ENCODE measurements at regions not wholly inside any gene's neighbourhood (a gene's known extent, or its start where the extent isn't known, plus 50 kb on each side); places are given as distances from the start of the nearest gene placed in this dataset.

DNA sequence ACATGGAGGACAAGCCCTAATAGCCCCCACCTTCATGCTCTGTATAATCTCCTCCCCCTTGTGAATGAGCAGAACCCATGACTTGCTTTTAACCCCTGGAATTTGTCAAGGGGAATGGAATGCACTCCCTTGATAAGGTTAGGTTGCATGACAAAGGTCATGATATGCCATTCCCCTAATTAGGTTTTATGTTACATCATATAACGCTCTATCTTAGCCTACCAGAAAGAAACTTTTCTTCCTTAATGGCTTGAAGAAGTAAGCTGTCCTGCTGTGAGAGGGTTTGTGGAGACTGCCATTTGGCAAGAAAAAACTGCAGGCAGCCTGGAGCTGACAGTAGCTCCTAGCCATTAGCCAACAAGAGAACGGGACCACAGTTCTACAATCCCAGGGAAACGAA lies 399.8 kb upstream of the MAD2L1 start:
- TF ChIP-seq, protein P1, sequence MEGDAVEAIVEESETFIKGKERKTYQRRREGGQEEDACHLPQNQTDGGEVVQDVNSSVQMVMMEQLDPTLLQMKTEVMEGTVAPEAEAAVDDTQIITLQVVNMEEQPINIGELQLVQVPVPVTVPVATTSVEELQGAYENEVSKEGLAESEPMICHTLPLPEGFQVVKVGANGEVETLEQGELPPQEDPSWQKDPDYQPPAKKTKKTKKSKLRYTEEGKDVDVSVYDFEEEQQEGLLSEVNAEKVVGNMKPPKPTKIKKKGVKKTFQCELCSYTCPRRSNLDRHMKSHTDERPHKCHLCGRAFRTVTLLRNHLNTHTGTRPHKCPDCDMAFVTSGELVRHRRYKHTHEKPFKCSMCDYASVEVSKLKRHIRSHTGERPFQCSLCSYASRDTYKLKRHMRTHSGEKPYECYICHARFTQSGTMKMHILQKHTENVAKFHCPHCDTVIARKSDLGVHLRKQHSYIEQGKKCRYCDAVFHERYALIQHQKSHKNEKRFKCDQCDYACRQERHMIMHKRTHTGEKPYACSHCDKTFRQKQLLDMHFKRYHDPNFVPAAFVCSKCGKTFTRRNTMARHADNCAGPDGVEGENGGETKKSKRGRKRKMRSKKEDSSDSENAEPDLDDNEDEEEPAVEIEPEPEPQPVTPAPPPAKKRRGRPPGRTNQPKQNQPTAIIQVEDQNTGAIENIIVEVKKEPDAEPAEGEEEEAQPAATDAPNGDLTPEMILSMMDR (conservative IDR thresholded peaks at IDR 0.05) = no peak
- TF ChIP-seq EZH2 (IDR thresholded peaks at IDR 0.05; ENCODE audit: low read depth) = no peak
